HG03571 (cell line): ENCODE measurements at regions not wholly inside any gene's neighbourhood (a gene's known extent, or its start where the extent isn't known, plus 50 kb on each side); places are given as distances from the start of the nearest gene placed in this dataset.
"Not testable (repeated sequence)": the region's sequence is repeated elsewhere in the genome, so short reads cannot be mapped to it uniquely, and the experiment has no call there.

ENCODE experiments used
- ATAC-seq: cut with Tn5 transposase; IDR thresholded peaks from one replicate; pipeline ENCODE4 v1.9.1; 2021; ENCODE audit not compliant: unreplicated experiment

- no peak for ATAC-seq
Measured at GRCh38 chr5:18497089-18497488, 862.8 kb downstream of the TAF11L14 start.

- ATAC-seq = no peak
Measured at GRCh38 chr5:18503797-18504328, 869.6 kb downstream of the TAF11L14 start.

GRCh38 chr5:18507114-18507513, 872.9 kb downstream of the TAF11L14 start:
- ATAC-seq = no peak

- ATAC-seq = no peak
Measured at GRCh38 chr5:18517641-18518380, 883.6 kb downstream of the TAF11L14 start.

- ATAC-seq = no peak
Measured at GRCh38 chr5:18523380-18523779, 889.1 kb downstream of the TAF11L14 start.

GRCh38 chr5:18526792-18527405, 892.6 kb downstream of the TAF11L14 start:
- no peak for ATAC-seq

- ATAC-seq = no peak
Measured at GRCh38 chr5:18533137-18533536, 898.9 kb downstream of the TAF11L14 start.

- ATAC-seq = no peak
Measured at GRCh38 chr5:18534119-18534518, 899.9 kb downstream of the TAF11L14 start.

GRCh38 chr5:18535753-18536152, 901.5 kb downstream of the TAF11L14 start:
- ATAC-seq = not testable (repeated sequence)

- ATAC-seq = no peak
Measured at GRCh38 chr5:18544421-18544820, 910.2 kb downstream of the TAF11L14 start.

GRCh38 chr5:18546591-18546990, 912.3 kb downstream of the TAF11L14 start:
- no peak for ATAC-seq

GRCh38 chr5:18551716-18552115, 917.5 kb downstream of the TAF11L14 start:
- no peak for ATAC-seq

GRCh38 chr5:18553269-18553668, 919.0 kb downstream of the TAF11L14 start:
- ATAC-seq = no peak

- ATAC-seq = no peak
Measured at GRCh38 chr5:18560602-18561001, 926.3 kb downstream of the TAF11L14 start.

GRCh38 chr5:18563853-18564252, 929.6 kb downstream of the TAF11L14 start:
- no peak for ATAC-seq

GRCh38 chr5:18566671-18567070, 932.4 kb downstream of the TAF11L14 start:
- no peak for ATAC-seq

- no peak for ATAC-seq
Measured at GRCh38 chr5:18576586-18576985, 942.3 kb downstream of the TAF11L14 start.

GRCh38 chr5:18601185-18601584, 966.9 kb downstream of the TAF11L14 start:
- no peak for ATAC-seq

GRCh38 chr5:18602402-18602801, 968.1 kb downstream of the TAF11L14 start:
- no peak for ATAC-seq

- ATAC-seq = no peak
Measured at GRCh38 chr5:18605186-18605585, 970.9 kb downstream of the TAF11L14 start.

GRCh38 chr5:18607570-18607969, 973.3 kb downstream of the TAF11L14 start:
- no peak for ATAC-seq

GRCh38 chr5:18617191-18617590, 982.9 kb downstream of the TAF11L14 start:
- not testable (repeated sequence) for ATAC-seq
